Stimulated activated CD8-positive, alpha-beta memory T cell treated with anti-CD3 and anti-CD28 coated beads, Interleukin-2, amount 100 ng/mL, for 1 hour (primary cell): ENCODE measurements at regions not wholly inside any gene's neighbourhood (a gene's known extent, or its start where the extent isn't known, plus 50 kb on each side); places are given as distances from the start of the nearest gene placed in this dataset.

Experiments used
- DNase-seq, 2 donors: peaks; one replicate each; pipeline ENCODE4 v3.0.0-alpha.2; 2020; ENCODE audit warnings: low read depth in 2 of 2

- no peak for DNase-seq
Measured at GRCh38 chr2:239536186-239536585, 135.4 kb upstream of the HDAC4 start.

- DNase-seq, result no peak
Measured at GRCh38 chr2:239535413-239536144, 134.8 kb upstream of the HDAC4 start.

- no peak for DNase-seq
Measured at GRCh38 chr2:239534581-239535412, 134.0 kb upstream of the HDAC4 start.

- no peak for DNase-seq
Measured at GRCh38 chr2:239533569-239534316, 132.9 kb upstream of the HDAC4 start.

GRCh38 chr2:239532859-239533258 is 132.0 kb upstream of the HDAC4 start:
- no peak for DNase-seq

GRCh38 chr2:239532250-239532649 is 131.4 kb upstream of the HDAC4 start:
- DNase-seq, result no peak

- DNase-seq, result no peak
Measured at GRCh38 chr2:239531456-239532241, 130.8 kb upstream of the HDAC4 start.

GRCh38 chr2:239530749-239531316 is 130.0 kb upstream of the HDAC4 start:
- DNase-seq, result no peak

- no peak for DNase-seq
Measured at GRCh38 chr2:239529313-239530015, 128.6 kb upstream of the HDAC4 start.

GRCh38 chr2:239528883-239529282 is 128.1 kb upstream of the HDAC4 start:
- DNase-seq, result no peak

GRCh38 chr2:239528146-239528545 is 127.3 kb upstream of the HDAC4 start:
- DNase-seq, result no peak

- DNase-seq, result no peak
Measured at GRCh38 chr2:239526666-239527415, 126.0 kb upstream of the HDAC4 start.

GRCh38 chr2:239526038-239526437 is 125.2 kb upstream of the HDAC4 start:
- no peak for DNase-seq

- DNase-seq, result no peak
Measured at GRCh38 chr2:239523954-239524330, 123.1 kb upstream of the HDAC4 start.

GRCh38 chr2:239523147-239523953 is 122.5 kb upstream of the HDAC4 start:
- no peak for DNase-seq

GRCh38 chr2:239522740-239523119 is 121.9 kb upstream of the HDAC4 start:
- DNase-seq, result no peak

- DNase-seq, result no peak
Measured at GRCh38 chr2:239522002-239522739, 121.4 kb upstream of the HDAC4 start.

- DNase-seq, result no peak
Measured at GRCh38 chr2:239521518-239521815, 120.6 kb upstream of the HDAC4 start.
